ENCODE measurements at regions not wholly inside any gene's neighbourhood (a gene's known extent, or its start where the extent isn't known, plus 50 kb on each side); places are given as distances from the start of the nearest gene placed in this dataset.
A peak's percentile ranks its signal among the peaks of the same experiment; 100 is the strongest.

- no peaks in the 10 kb centered on the region for H3K9me3 ChIP-seq
- peaks cover 0 to 58% (median 0%) of the 10 kb centered on the region in 4 donors for H3K27me3 ChIP-seq
- no peaks in the 10 kb centered on the region for H3K36me3 ChIP-seq
- TF ChIP-seq CTCF (IDR thresholded peaks at IDR 0.05) (no peak), POLR2A (IDR thresholded peaks at IDR 0.05) (no peak)
- 86 to 87% methylated on average over 2 of the region's 2 CpGs for WGBS, 2 donors
- peaks cover 0 to 14% (median 6%) of the 10 kb centered on the region in 3 donors for H3K4me1 ChIP-seq
- no peak for DNase-seq
- intact Hi-C loops (cut with DNase I) = no loop called here
- no peak overlapping the region for H3K4me3 ChIP-seq
- no peak overlapping the region for H3K27ac ChIP-seq
Observed at GRCh38 chr3:44100298-44100695, 141.4 kb upstream of the TOPAZ1 start.

GRCh38 chr3:44104043-44104442 lies 137.6 kb upstream of the TOPAZ1 start:
- Histone ChIP-seq H3K36me3 (no peaks in the 10 kb centered on the region), H3K27me3 (peaks cover 0 to 50% (median 0%) of the 10 kb centered on the region in 4 donors), H3K9me3 (no peaks in the 10 kb centered on the region), H3K4me1 (peaks cover 0 to 36% (median 11%) of the 10 kb centered on the region in 3 donors), H3K27ac (no peak overlapping the region), H3K4me3 (no peak overlapping the region)
- no peak for DNase-seq
- TF ChIP-seq POLR2A (IDR thresholded peaks at IDR 0.05) (no peak), CTCF (IDR thresholded peaks at IDR 0.05) (no peak)
- intact Hi-C loops (cut with DNase I) = no loop called here
- 61 to 80% methylated on average over 2 of the region's 2 CpGs for WGBS, 2 donors

GRCh38 chr3:44104668-44105321 lies 136.9 kb upstream of the TOPAZ1 start:
- no peak for DNase-seq
- TF ChIP-seq POLR2A (IDR thresholded peaks at IDR 0.05) = no peak
- no peak for TF ChIP-seq CTCF (IDR thresholded peaks at IDR 0.05)
- WGBS, 2 donors = 25 to 32% methylated on average over 3 of the region's 4 CpGs
- H3K9me3 ChIP-seq = no peaks in the 10 kb centered on the region
- peaks cover 0 to 43% (median 0%) of the 10 kb centered on the region in 4 donors for H3K27me3 ChIP-seq
- H3K36me3 ChIP-seq = no peaks in the 10 kb centered on the region
- H3K27ac ChIP-seq = peak overlapping the region in 2 of 4 donors; percentile 13 to 50
- no peak overlapping the region for H3K4me3 ChIP-seq
- H3K4me1 ChIP-seq = peaks cover 0 to 40% (median 11%) of the 10 kb centered on the region in 3 donors
- intact Hi-C loops (cut with DNase I) = no loop called here

- Histone ChIP-seq H3K9me3 (no peaks in the 10 kb centered on the region), H3K27ac (peak overlapping the region in 2 of 4 donors; percentile 13 to 50), H3K27me3 (peaks cover 0 to 36% (median 0%) of the 10 kb centered on the region in 4 donors), H3K4me3 (no peak overlapping the region), H3K36me3 (no peaks in the 10 kb centered on the region), H3K4me1 (peaks cover 0 to 48% (median 11%) of the 10 kb centered on the region in 3 donors)
- 75 to 83% methylated on average over 4 to 5 of the region's 5 CpGs for WGBS, 2 donors
- DNase-seq = no peak
- intact Hi-C loops (cut with DNase I) = no loop called here
- no peak for TF ChIP-seq POLR2A (IDR thresholded peaks at IDR 0.05)
- no peak for TF ChIP-seq CTCF (IDR thresholded peaks at IDR 0.05)
Observed at GRCh38 chr3:44105571-44105970, 136.1 kb upstream of the TOPAZ1 start.

GRCh38 chr3:44106756-44107155 lies 134.9 kb upstream of the TOPAZ1 start:
- TF ChIP-seq CTCF (IDR thresholded peaks at IDR 0.05) = no peak
- no peak for TF ChIP-seq POLR2A (IDR thresholded peaks at IDR 0.05)
- WGBS, 2 donors = 5 to 26% methylated on average over 6 of the region's 6 CpGs

More at GRCh38 chr3:44106756-44107155, 134.9 kb upstream of the TOPAZ1 start:
- Histone ChIP-seq H3K27me3 (peaks cover 0 to 24% (median 0%) of the 10 kb centered on the region in 4 donors), H3K36me3 (no peaks in the 10 kb centered on the region), H3K27ac (no peak overlapping the region), H3K4me1 (peaks cover 0 to 53% (median 11%) of the 10 kb centered on the region in 3 donors), H3K4me3 (no peak overlapping the region), H3K9me3 (no peaks in the 10 kb centered on the region)
- no peak for DNase-seq
- intact Hi-C loops (cut with DNase I) = no loop called here
